Prostate gland (tissue), 2 donors: ENCODE measurements at regions not wholly inside any gene's neighbourhood (a gene's known extent, or its start where the extent isn't known, plus 50 kb on each side); places are given as distances from the start of the nearest gene placed in this dataset.

Experiments used
- CTCF ChIP-seq, 4 experiments: fragments of 200-600 bp in 2 of 4; fragments of 450-650 bp in 2 of 4; sonication (generic) in 2 of 4; IDR thresholded peaks; 1 replicate in 3 of 4; 2 replicates in 1 of 4; pipeline ENCODE4 v1.5.1; 2016 to 2019; ENCODE audit warnings: antibody characterized with exemption in 4 of 4, mild to moderate bottlenecking in 2 of 4, moderate library complexity in 2 of 4
- POLR2A ChIP-seq: fragments of 450-650 bp; IDR thresholded peaks from one replicate; pipeline ENCODE4 v1.6.1; 2016; ENCODE audit warnings: antibody characterized with exemption, mild to moderate bottlenecking
- POLR2AphosphoS5 ChIP-seq: sonication (generic); formaldehyde crosslinking; IDR thresholded peaks from one replicate; pipeline ENCODE4 v1.6.1; 2017; ENCODE audit warnings: antibody characterized with exemption

- TF ChIP-seq CTCF (IDR thresholded peaks at IDR 0.05) (no peak), POLR2A (no peak), POLR2AphosphoS5 (no peak)
Measured at GRCh38 chr14:37988472-37988871, 219.2 kb upstream of the SSTR1 start.
